SK-N-SH (cell line): ENCODE measurements at regions not wholly inside any gene's neighbourhood (a gene's known extent, or its start where the extent isn't known, plus 50 kb on each side); places are given as distances from the start of the nearest gene placed in this dataset.

ENCODE experiments used
- CTCF ChIA-PET: fragments of 300-600, 350-600 bp; formaldehyde crosslinking; extraction: SDS; loops from one replicate; lab custom pipeline; 2021; lab: Yijun Ruan, JAX
- POLR2A ChIA-PET: fragments of 350-600 bp; sonication (Branson Sonifier 250); formaldehyde crosslinking; extraction: SDS; loops from one replicate; lab custom pipeline; 2020; ENCODE audit warnings: antibody characterized with exemption, inconsistent platforms; lab: Yijun Ruan, JAX
- DNase-seq: peaks from one replicate; pipeline ENCODE4 v3.0.0; 2012
- H2AFZ ChIP-seq: fragments of 200-600 bp; sonication (generic); 2 replicates; pipeline ENCODE4 v1.8.1; 2016; ENCODE audit warnings: antibody characterized with exemption, mild to moderate bottlenecking, low read depth
- H3F3A ChIP-seq: fragments of 200-600 bp; sonication (generic); replicated peaks from 2 replicates; pipeline ENCODE3; 2016; ENCODE audit warnings: antibody characterized with exemption, mild to moderate bottlenecking; ENCODE audit not compliant: insufficient read depth
- H3K27ac ChIP-seq, 2 experiments: fragments of 200-500 bp in 1 of 2; fragments of 200-600 bp in 1 of 2; sonication (Bioruptor generic) in 1 of 2; sonication (generic), shearing (Covaris generic) in 1 of 2; 2 replicates each; pipeline versions ENCODE4 v1.5.1 to v1.6.1; 2014 to 2016; ENCODE audit warnings: low read depth in 2 of 2, inconsistent platforms in 1 of 2, low read length in 1 of 2, mild to moderate bottlenecking in 1 of 2, mixed read lengths in 1 of 2
- H3K27me3 ChIP-seq: fragments of 200-600 bp; sonication (generic), shearing (Covaris generic); 2 replicates; pipeline ENCODE4 v1.6.1; 2016; ENCODE audit warnings: mixed run types; ENCODE audit not compliant: insufficient read depth
- H3K36me3 ChIP-seq, 2 experiments: fragments of 200-500 bp in 1 of 2; fragments of 200-600 bp in 1 of 2; sonication (Bioruptor generic) in 1 of 2; sonication (generic) in 1 of 2; replicated peaks in 1 of 2; 2 replicates each; pipeline versions ENCODE3 to v1.5.1; 2014 to 2016; ENCODE audit warnings: low read length in 1 of 2, mild to moderate bottlenecking in 1 of 2; ENCODE audit not compliant: insufficient read depth in 2 of 2, control insufficient read depth in 1 of 2
- H3K4me1 ChIP-seq, 2 experiments: fragments of 200-500 bp in 1 of 2; fragments of 200-600 bp in 1 of 2; sonication (Bioruptor generic) in 1 of 2; sonication (generic), shearing (Covaris generic) in 1 of 2; 2 replicates each; pipeline versions ENCODE4 v1.5.1 to v1.6.1; 2014 to 2016; ENCODE audit warnings: low read depth in 1 of 2, low read length in 1 of 2, mixed run types in 1 of 2; ENCODE audit not compliant: insufficient read depth in 2 of 2, control insufficient read depth in 1 of 2
- H3K4me2 ChIP-seq: fragments of 200-600 bp; sonication (generic), shearing (Covaris generic); 2 replicates; pipeline ENCODE4 v1.6.1; 2017; ENCODE audit warnings: mixed run types
- H3K4me3 ChIP-seq, 2 experiments: fragments of 200-500 bp in 1 of 2; fragments of 200-600 bp in 1 of 2; sonication (Bioruptor generic) in 1 of 2; sonication (generic), shearing (Covaris generic) in 1 of 2; 2 replicates each; pipeline versions ENCODE4 v1.5.1 to v1.8.1; 2014 to 2016; ENCODE audit warnings: low read depth in 2 of 2, inconsistent platforms in 1 of 2, low read length in 1 of 2, mild to moderate bottlenecking in 1 of 2, mixed read lengths in 1 of 2, moderate library complexity in 1 of 2
- H3K79me2 ChIP-seq: fragments of 200-600 bp; sonication (generic); 2 replicates; pipeline ENCODE4 v1.8.1; 2017; ENCODE audit warnings: mild to moderate bottlenecking; ENCODE audit not compliant: insufficient read depth
- H3K9ac ChIP-seq: fragments of 200-600 bp; sonication (generic); 2 replicates; pipeline ENCODE4 v1.6.1; 2017; ENCODE audit warnings: mixed run types
- H3K9me2 ChIP-seq: fragments of 200-600 bp; sonication (generic); 2 replicates; pipeline ENCODE4 v1.6.1; 2017; ENCODE audit warnings: mixed run types
- H3K9me3 ChIP-seq: fragments of 200-600 bp; sonication (generic); 2 replicates; pipeline ENCODE4 v1.6.1; 2017; ENCODE audit warnings: mixed run types, mild to moderate bottlenecking, moderate library complexity
- H4K20me1 ChIP-seq: fragments of 200-600 bp; sonication (generic); 2 replicates; pipeline ENCODE4 v1.6.1; 2017; ENCODE audit warnings: mild to moderate bottlenecking, mixed run types; ENCODE audit not compliant: insufficient read depth
- ELF1 ChIP-seq: IDR thresholded peaks from 2 replicates; pipeline ENCODE4 v1.4.0; 2012
- FOSL2 ChIP-seq: IDR thresholded peaks from 2 replicates; pipeline ENCODE4 v1.4.0; 2012; ENCODE audit warnings: low read depth, mild to moderate bottlenecking, moderate library complexity, borderline replicate concordance
- FOXJ3 ChIP-seq: sonication (generic); formaldehyde crosslinking; IDR thresholded peaks from 2 replicates; pipeline ENCODE4 v1.5.1; 2020; ENCODE audit warnings: mild to moderate bottlenecking, missing genetic modification reagents
- JUND ChIP-seq: IDR thresholded peaks from 2 replicates; pipeline ENCODE4 v1.4.0; 2012
- MAX ChIP-seq: IDR thresholded peaks from 2 replicates; pipeline ENCODE4 v1.4.0; 2012; ENCODE audit warnings: low read depth
- MEF2A ChIP-seq: IDR thresholded peaks from 2 replicates; pipeline ENCODE4 v1.4.0; 2012; ENCODE audit warnings: low read depth, borderline replicate concordance
- MXI1 ChIP-seq: IDR thresholded peaks from 2 replicates; pipeline ENCODE4 v1.6.1; 2012; ENCODE audit warnings: mild to moderate bottlenecking, low read depth, low read length, improper control_type of control experiment
- PBX3 ChIP-seq: IDR thresholded peaks from 2 replicates; pipeline ENCODE4; 2012
- POLR2AphosphoS5 ChIP-seq: IDR thresholded peaks from 2 replicates; pipeline ENCODE4 v1.6.1; 2012; ENCODE audit warnings: low read depth, low read length
- RAD21 ChIP-seq: IDR thresholded peaks from 2 replicates; pipeline ENCODE4 v1.6.1; 2012; ENCODE audit warnings: mild to moderate bottlenecking, low read length
- REST ChIP-seq: IDR thresholded peaks from 2 replicates; pipeline ENCODE4 v1.6.1; 2012; ENCODE audit warnings: mild to moderate bottlenecking, low read depth, low read length, moderate library complexity
- RFX5 ChIP-seq: IDR thresholded peaks from 2 replicates; pipeline ENCODE4 v1.6.1; 2012; ENCODE audit warnings: mild to moderate bottlenecking, improper control_type of control experiment, low read length
- RXRA ChIP-seq: IDR thresholded peaks from 2 replicates; pipeline ENCODE4 v1.4.0; 2012; ENCODE audit warnings: low read depth, mild to moderate bottlenecking, borderline replicate concordance
- SIN3A ChIP-seq: IDR thresholded peaks from 2 replicates; pipeline ENCODE4 v1.6.1; 2012; ENCODE audit warnings: low read depth, mild to moderate bottlenecking, low read length, moderate library complexity, borderline replicate concordance
- SMC3 ChIP-seq: IDR thresholded peaks from 2 replicates; pipeline ENCODE4 v1.6.1; 2012; ENCODE audit warnings: low read depth, low read length, improper control_type of control experiment
- TCF12 ChIP-seq: IDR thresholded peaks from 2 replicates; pipeline ENCODE4 v1.4.0; 2012
- USF1 ChIP-seq: IDR thresholded peaks from 2 replicates; pipeline ENCODE4 v1.4.0; 2012; ENCODE audit warnings: low read depth, borderline replicate concordance
- YY1 ChIP-seq: IDR thresholded peaks from 2 replicates; pipeline ENCODE4 v1.4.0; 2012; ENCODE audit warnings: low read depth, mild to moderate bottlenecking
- ZBTB33 ChIP-seq: IDR thresholded peaks from 2 replicates; pipeline ENCODE4 v1.4.0; 2012; ENCODE audit warnings: low read depth, borderline replicate concordance
- WGBS: methylation state at CpG from one replicate; pipeline ENCODE4 v1.1.6; 2017; ENCODE audit warnings: low lambda C conversion rate; 5-methylcytosine and 5-hydroxymethylcytosine counted together

GRCh38 chr4:132180020-132180427 lies 969.1 kb upstream of the PCDH10 start (continued):
- TF ChIP-seq ZBTB33 (no peak), PBX3 (peak; percentile 35; the same call in 1 of the 2 replicates), USF1 (no peak)
- TF ChIP-seq, all 33 proteins: peak for 4

- no peak overlapping the region for H3K27ac ChIP-seq
- H3K9me3 ChIP-seq, result no peaks in the 10 kb centered on the region
- peaks cover 3% of the 10 kb centered on the region; the same call in 1 of the 2 replicates for H3K9me2 ChIP-seq
- H2AFZ ChIP-seq, result peak overlapping the region; percentile 60; the same call in 1 of the 2 replicates
- H4K20me1 ChIP-seq, result no peaks in the 10 kb centered on the region
- WGBS, result 4% methylated on average over 3 of the region's 3 CpGs
- ChIA-PET CTCF (no interaction called here), POLR2A (no interaction called here)
- H3K9ac ChIP-seq, result no peak overlapping the region
- no peak for DNase-seq
- no peaks in the 10 kb centered on the region for H3K27me3 ChIP-seq
- H3K4me3 ChIP-seq, result no peak overlapping the region
- no peaks in the 10 kb centered on the region for H3K79me2 ChIP-seq
- no peak overlapping the region for H3K4me2 ChIP-seq
- TF ChIP-seq MEF2A, result no peak
- no peak for TF ChIP-seq RXRA
- TF ChIP-seq JUND, result peak; percentile 6; the same call in 1 of the 2 replicates
- TF ChIP-seq FOSL2, result no peak
- TF ChIP-seq RAD21, result no peak
- TF ChIP-seq MXI1, result no peak
- no peak for TF ChIP-seq POLR2AphosphoS5
- TF ChIP-seq, all 33 proteins: peak for 1
- Histone ChIP-seq H3F3A (no peaks in the 10 kb centered on the region), H3K36me3 (no peaks in the 10 kb centered on the region), H3K4me1 (no peaks in the 10 kb centered on the region)
Measured at GRCh38 chr4:132195176-132195575, 953.9 kb upstream of the PCDH10 start.

GRCh38 chr4:132203618-132204017 lies 945.5 kb upstream of the PCDH10 start:
- POLR2A ChIA-PET, result no interaction called here
- no peak overlapping the region for H3K4me2 ChIP-seq
- H3K4me3 ChIP-seq, result no peak overlapping the region
- H3K9ac ChIP-seq, result no peak overlapping the region
- H3K27me3 ChIP-seq, result no peaks in the 10 kb centered on the region
- no peaks in the 10 kb centered on the region for H3K9me2 ChIP-seq
- H3K27ac ChIP-seq, result no peak overlapping the region
- H4K20me1 ChIP-seq, result no peaks in the 10 kb centered on the region
- no peaks in the 10 kb centered on the region for H3K36me3 ChIP-seq
- CTCF ChIA-PET, result no interaction called here
- no peak overlapping the region for H2AFZ ChIP-seq
- H3K79me2 ChIP-seq, result no peaks in the 10 kb centered on the region
- DNase-seq, result no peak
- H3K9me3 ChIP-seq, result no peaks in the 10 kb centered on the region
- H3K4me1 ChIP-seq, result no peaks in the 10 kb centered on the region
- WGBS, result 17% methylated on average over 2 of the region's 2 CpGs
- H3F3A ChIP-seq, result no peaks in the 10 kb centered on the region
- TF ChIP-seq SMC3 (no peak), REST (no peak), USF1 (no peak), TCF12 (no peak), MAX (no peak), RXRA (no peak), YY1 (no peak), RFX5 (no peak), FOXJ3 (no peak), ELF1 (no peak), JUND (no peak), RAD21 (no peak), MEF2A (no peak), SIN3A (no peak)
